DND-41 (cell line): ENCODE measurements at regions not wholly inside any gene's neighbourhood (a gene's known extent, or its start where the extent isn't known, plus 50 kb on each side); places are given as distances from the start of the nearest gene placed in this dataset.

Experiments used
- EZH2 ChIP-seq: IDR thresholded peaks from 3 replicates; pipeline ENCODE4 v1.6.1; 2012; ENCODE audit warnings: borderline replicate concordance, low read depth, mild to moderate bottlenecking, moderate library complexity, low read length, inconsistent platforms; ENCODE audit not compliant: severe bottlenecking
- TF ChIP-seq, protein P1 (sequence below): IDR thresholded peaks from 2 replicates; pipeline ENCODE4 v1.5.1; 2012; ENCODE audit warnings: borderline replicate concordance, low read length, moderate library complexity, mild to moderate bottlenecking; ENCODE audit not compliant: poor library complexity, severe bottlenecking; ENCODE audit errors: extremely low read depth

DNA sequence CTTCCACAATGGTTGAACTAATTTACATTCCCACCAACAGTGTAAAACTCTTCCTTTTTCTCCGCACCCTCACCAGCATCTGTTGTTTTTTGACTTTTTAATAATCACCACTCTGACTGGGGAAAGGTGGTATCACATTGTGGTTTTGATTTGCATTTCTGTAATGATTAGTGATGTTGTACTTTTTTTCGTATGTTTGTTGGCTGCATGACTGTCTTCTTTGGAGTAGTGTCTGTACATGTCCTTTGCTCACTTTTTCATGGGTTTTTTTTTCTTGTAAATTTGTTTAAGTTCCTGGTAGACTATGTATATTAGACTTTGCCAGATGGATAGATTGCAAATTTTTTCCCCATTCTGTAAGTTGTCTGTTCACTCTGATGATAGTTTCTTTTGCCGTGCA, 574.8 kb downstream of the KCNJ3 start:
- TF ChIP-seq EZH2 = no peak
- TF ChIP-seq, protein P1, sequence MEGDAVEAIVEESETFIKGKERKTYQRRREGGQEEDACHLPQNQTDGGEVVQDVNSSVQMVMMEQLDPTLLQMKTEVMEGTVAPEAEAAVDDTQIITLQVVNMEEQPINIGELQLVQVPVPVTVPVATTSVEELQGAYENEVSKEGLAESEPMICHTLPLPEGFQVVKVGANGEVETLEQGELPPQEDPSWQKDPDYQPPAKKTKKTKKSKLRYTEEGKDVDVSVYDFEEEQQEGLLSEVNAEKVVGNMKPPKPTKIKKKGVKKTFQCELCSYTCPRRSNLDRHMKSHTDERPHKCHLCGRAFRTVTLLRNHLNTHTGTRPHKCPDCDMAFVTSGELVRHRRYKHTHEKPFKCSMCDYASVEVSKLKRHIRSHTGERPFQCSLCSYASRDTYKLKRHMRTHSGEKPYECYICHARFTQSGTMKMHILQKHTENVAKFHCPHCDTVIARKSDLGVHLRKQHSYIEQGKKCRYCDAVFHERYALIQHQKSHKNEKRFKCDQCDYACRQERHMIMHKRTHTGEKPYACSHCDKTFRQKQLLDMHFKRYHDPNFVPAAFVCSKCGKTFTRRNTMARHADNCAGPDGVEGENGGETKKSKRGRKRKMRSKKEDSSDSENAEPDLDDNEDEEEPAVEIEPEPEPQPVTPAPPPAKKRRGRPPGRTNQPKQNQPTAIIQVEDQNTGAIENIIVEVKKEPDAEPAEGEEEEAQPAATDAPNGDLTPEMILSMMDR = no peak
